ENCODE measurements at regions not wholly inside any gene's neighbourhood (a gene's known extent, or its start where the extent isn't known, plus 50 kb on each side); places are given as distances from the start of the nearest gene placed in this dataset.

GRCh38 chr3:34180532-34180931 is 382.1 kb downstream of the PDCD6IP start:
- TF ChIP-seq, protein P1, sequence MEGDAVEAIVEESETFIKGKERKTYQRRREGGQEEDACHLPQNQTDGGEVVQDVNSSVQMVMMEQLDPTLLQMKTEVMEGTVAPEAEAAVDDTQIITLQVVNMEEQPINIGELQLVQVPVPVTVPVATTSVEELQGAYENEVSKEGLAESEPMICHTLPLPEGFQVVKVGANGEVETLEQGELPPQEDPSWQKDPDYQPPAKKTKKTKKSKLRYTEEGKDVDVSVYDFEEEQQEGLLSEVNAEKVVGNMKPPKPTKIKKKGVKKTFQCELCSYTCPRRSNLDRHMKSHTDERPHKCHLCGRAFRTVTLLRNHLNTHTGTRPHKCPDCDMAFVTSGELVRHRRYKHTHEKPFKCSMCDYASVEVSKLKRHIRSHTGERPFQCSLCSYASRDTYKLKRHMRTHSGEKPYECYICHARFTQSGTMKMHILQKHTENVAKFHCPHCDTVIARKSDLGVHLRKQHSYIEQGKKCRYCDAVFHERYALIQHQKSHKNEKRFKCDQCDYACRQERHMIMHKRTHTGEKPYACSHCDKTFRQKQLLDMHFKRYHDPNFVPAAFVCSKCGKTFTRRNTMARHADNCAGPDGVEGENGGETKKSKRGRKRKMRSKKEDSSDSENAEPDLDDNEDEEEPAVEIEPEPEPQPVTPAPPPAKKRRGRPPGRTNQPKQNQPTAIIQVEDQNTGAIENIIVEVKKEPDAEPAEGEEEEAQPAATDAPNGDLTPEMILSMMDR (IDR thresholded peaks at IDR 0.05) = no peak
- TF ChIP-seq REST (IDR thresholded peaks at IDR 0.05; ENCODE audit: insufficient read depth in 1 of 2, low read depth in 2 of 2, low read length in 1 of 2) = no peak
